Left lobe of liver (tissue), 2 donors: ENCODE measurements at regions not wholly inside any gene's neighbourhood (a gene's known extent, or its start where the extent isn't known, plus 50 kb on each side); places are given as distances from the start of the nearest gene placed in this dataset.

Experiments
- ATAC-seq: fragments of 200-7000 bp; cut with Tn5 transposase; one replicate; pipeline ENCODE4 v1.9.1; 2020; ENCODE audit warnings: mild to moderate bottlenecking, moderate library complexity
- DNase-seq: peaks from one replicate; pipeline ENCODE4 v3.0.0-alpha.2; 2020; ENCODE audit warnings: low spot score
- donor health status: DM: no; HTN: no; CAD: no; lungs with moderate emphysema.
- donor health status: DM: no; HTN: yes; CAD: no.

- no peak for ATAC-seq
Measured at GRCh38 chr3:72195895-72196294, 410.9 kb upstream of the PROK2 start.

GRCh38 chr3:72194458-72194857 is 409.5 kb upstream of the PROK2 start:
- ATAC-seq (no peak), DNase-seq (no peak)

More at GRCh38 chr3:72195895-72196294, 410.9 kb upstream of the PROK2 start:
- DNase-seq: no peak

GRCh38 chr3:72193771-72194430 is 409.0 kb upstream of the PROK2 start:
- ATAC-seq: no peak

GRCh38 chr3:72192572-72192971 is 407.6 kb upstream of the PROK2 start:
- DNase-seq (no peak), ATAC-seq (no peak)

More at GRCh38 chr3:72193771-72194430, 409.0 kb upstream of the PROK2 start:
- no peak for DNase-seq

- no peak for DNase-seq
- peak; percentile 27 for ATAC-seq
Measured at GRCh38 chr3:72191209-72191960, 406.4 kb upstream of the PROK2 start.

GRCh38 chr3:72190050-72190449 is 405.1 kb upstream of the PROK2 start:
- ATAC-seq (peak; percentile 93), DNase-seq (peak; percentile 82)

GRCh38 chr3:72189339-72189738 is 404.4 kb upstream of the PROK2 start:
- DNase-seq (no peak), ATAC-seq (no peak)

- ATAC-seq (no peak), DNase-seq (no peak)
Measured at GRCh38 chr3:72188536-72188935, 403.6 kb upstream of the PROK2 start.

GRCh38 chr3:72187131-72187530 is 402.2 kb upstream of the PROK2 start:
- DNase-seq: no peak
- ATAC-seq: peak; percentile 66

- DNase-seq: no peak
- ATAC-seq: no peak
Measured at GRCh38 chr3:72186400-72186855, 401.5 kb upstream of the PROK2 start.

- DNase-seq (no peak), ATAC-seq (no peak)
Measured at GRCh38 chr3:72185549-72186399, 400.8 kb upstream of the PROK2 start.

GRCh38 chr3:72183489-72183888 is 398.5 kb upstream of the PROK2 start:
- ATAC-seq: no peak

GRCh38 chr3:72182206-72182605 is 397.3 kb upstream of the PROK2 start:
- ATAC-seq (no peak), DNase-seq (no peak)

More at GRCh38 chr3:72183489-72183888, 398.5 kb upstream of the PROK2 start:
- no peak for DNase-seq

- DNase-seq (no peak), ATAC-seq (no peak)
Measured at GRCh38 chr3:72181251-72181650, 396.3 kb upstream of the PROK2 start.

GRCh38 chr3:72180405-72180804 is 395.5 kb upstream of the PROK2 start:
- DNase-seq: no peak
- no peak for ATAC-seq

- no peak for ATAC-seq
- DNase-seq: no peak
Measured at GRCh38 chr3:72179107-72179464, 394.1 kb upstream of the PROK2 start.

GRCh38 chr3:72178463-72179106 is 393.6 kb upstream of the PROK2 start:
- ATAC-seq (no peak), DNase-seq (no peak)

GRCh38 chr3:72177075-72178050 is 392.4 kb upstream of the PROK2 start:
- ATAC-seq (peak; percentile 78), DNase-seq (no peak)

- DNase-seq: no peak
- ATAC-seq: no peak
Measured at GRCh38 chr3:72176537-72177041, 391.6 kb upstream of the PROK2 start.
